Natural killer cell (primary cell): ENCODE measurements at regions not wholly inside any gene's neighbourhood (a gene's known extent, or its start where the extent isn't known, plus 50 kb on each side); places are given as distances from the start of the nearest gene placed in this dataset.
"Not testable (repeated sequence)": the region's sequence is repeated elsewhere in the genome, so short reads cannot be mapped to it uniquely, and the experiment has no call there.

Experiments used
- ATAC-seq, 3 donors: fragments of 150-1000 bp in 2 of 3; fragments of 200-7000 bp in 1 of 3; cut with Tn5 transposase; 1 replicate in 1 of 3; 2 replicates in 2 of 3; pipeline ENCODE4 v1.10.0; 2021; ENCODE audit warnings: mild to moderate bottlenecking in 2 of 3, moderate library complexity in 2 of 3
- DNase-seq, 2 donors: peaks; one replicate each; pipeline versions ENCODE4 v3.0.0 to v3.0.0-alpha.2; 2013 to 2021; ENCODE audit warnings: mixed read lengths in 1 of 2
- H3K27ac ChIP-seq: one replicate; pipeline ENCODE4 v1.5.1; 2013; ENCODE audit warnings: mild to moderate bottlenecking, low read length
- H3K27me3 ChIP-seq: one replicate; pipeline ENCODE4 v1.6.1; 2013; ENCODE audit warnings: low read length; ENCODE audit not compliant: control insufficient read depth, insufficient read depth
- H3K36me3 ChIP-seq: one replicate; pipeline ENCODE4 v1.6.1; 2013; ENCODE audit warnings: low read length; ENCODE audit not compliant: control insufficient read depth, insufficient read depth
- H3K4me1 ChIP-seq: one replicate; pipeline ENCODE4 v1.6.1; 2013; ENCODE audit warnings: low read length; ENCODE audit not compliant: control insufficient read depth, insufficient read depth
- H3K4me3 ChIP-seq: one replicate; pipeline ENCODE4 v1.5.1; 2013; ENCODE audit warnings: low read length
- H3K9me3 ChIP-seq: one replicate; pipeline ENCODE4 v1.6.1; 2013; ENCODE audit warnings: low read length; ENCODE audit not compliant: control insufficient read depth, insufficient read depth
- H3K27ac Mint-ChIP-seq, 2 donors: one replicate each; pipeline ENCODE4 v1.8.0; 2022; ENCODE audit warnings: mild to moderate bottlenecking in 2 of 2, mixed read lengths in 2 of 2, moderate library complexity in 1 of 2
- H3K27me3 Mint-ChIP-seq, 2 donors: one replicate each; pipeline ENCODE4 v1.8.0; 2022; ENCODE audit warnings: low read depth in 2 of 2, mixed read lengths in 2 of 2
- H3K36me3 Mint-ChIP-seq: one replicate; pipeline ENCODE4 v1.8.0; 2022; ENCODE audit warnings: mixed read lengths
- H3K4me1 Mint-ChIP-seq, 2 donors: one replicate each; pipeline ENCODE4 v1.8.0; 2022; ENCODE audit warnings: mixed read lengths in 2 of 2
- H3K4me3 Mint-ChIP-seq: one replicate; pipeline ENCODE4 v1.8.0; 2022; ENCODE audit warnings: mild to moderate bottlenecking, moderate library complexity, mixed read lengths
- H3K9me3 Mint-ChIP-seq, 2 donors: one replicate each; pipeline ENCODE4 v1.8.0; 2022; ENCODE audit warnings: mixed read lengths in 2 of 2
- WGBS: methylation state at CpG from one replicate; pipeline ENCODE4 v1.1.7; 2013; ENCODE audit warnings: missing lambda C conversion rate; ENCODE audit not compliant: insufficient coverage; 5-methylcytosine and 5-hydroxymethylcytosine counted together
- intact Hi-C: fragments of 100-400 bp; cut with micrococcal nuclease; formaldehyde crosslinking; loops from one replicate; pipeline ENCODE4 v1.14.2; 2022
- TF ChIP-seq, protein P1 (sequence below): fragments of 200-600 bp; IDR thresholded peaks from one replicate; pipeline ENCODE4 v1.8.0; 2022; ENCODE audit warnings: antibody characterized with exemption

DNA sequence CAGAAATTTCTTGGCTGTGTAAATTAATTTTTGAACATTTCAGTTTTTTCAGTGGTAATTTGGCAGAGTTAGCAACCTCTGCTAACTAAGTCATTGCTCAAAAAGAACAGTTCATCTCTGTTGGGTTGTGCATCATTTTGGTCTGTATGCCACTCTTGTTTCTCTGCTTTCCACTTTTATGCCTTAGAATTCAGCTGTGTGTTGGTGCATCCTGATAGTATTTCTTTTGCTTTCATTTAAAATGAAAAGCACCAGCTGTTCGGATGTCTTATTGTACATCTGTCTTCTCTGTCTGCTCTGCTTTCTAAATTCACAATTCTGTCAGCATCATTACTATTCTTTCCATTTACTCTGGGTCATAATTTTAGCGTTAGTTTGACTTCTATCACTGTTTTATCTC lies 388.2 kb upstream of the NDST4 start:
- Histone ChIP-seq H3K4me3 (no peak overlapping the region), H3K4me1 (no peaks in the 10 kb centered on the region), H3K27me3 (no peaks in the 10 kb centered on the region), H3K36me3 (no peaks in the 10 kb centered on the region), H3K27ac (no peak overlapping the region), H3K9me3 (no peaks in the 10 kb centered on the region)
- Mint-ChIP-seq H3K4me3 (no peak overlapping the region), H3K4me1 (no peaks in the 10 kb centered on the region), H3K9me3 (peaks cover 6 to 9% of the 10 kb centered on the region in 2 donors), H3K27ac (no peak overlapping the region), H3K27me3 (no peaks in the 10 kb centered on the region), H3K36me3 (no peaks in the 10 kb centered on the region)
- intact Hi-C loops: no loop called here
- 66% methylated on average over 2 of the region's 2 CpGs for WGBS
- TF ChIP-seq, protein P1, sequence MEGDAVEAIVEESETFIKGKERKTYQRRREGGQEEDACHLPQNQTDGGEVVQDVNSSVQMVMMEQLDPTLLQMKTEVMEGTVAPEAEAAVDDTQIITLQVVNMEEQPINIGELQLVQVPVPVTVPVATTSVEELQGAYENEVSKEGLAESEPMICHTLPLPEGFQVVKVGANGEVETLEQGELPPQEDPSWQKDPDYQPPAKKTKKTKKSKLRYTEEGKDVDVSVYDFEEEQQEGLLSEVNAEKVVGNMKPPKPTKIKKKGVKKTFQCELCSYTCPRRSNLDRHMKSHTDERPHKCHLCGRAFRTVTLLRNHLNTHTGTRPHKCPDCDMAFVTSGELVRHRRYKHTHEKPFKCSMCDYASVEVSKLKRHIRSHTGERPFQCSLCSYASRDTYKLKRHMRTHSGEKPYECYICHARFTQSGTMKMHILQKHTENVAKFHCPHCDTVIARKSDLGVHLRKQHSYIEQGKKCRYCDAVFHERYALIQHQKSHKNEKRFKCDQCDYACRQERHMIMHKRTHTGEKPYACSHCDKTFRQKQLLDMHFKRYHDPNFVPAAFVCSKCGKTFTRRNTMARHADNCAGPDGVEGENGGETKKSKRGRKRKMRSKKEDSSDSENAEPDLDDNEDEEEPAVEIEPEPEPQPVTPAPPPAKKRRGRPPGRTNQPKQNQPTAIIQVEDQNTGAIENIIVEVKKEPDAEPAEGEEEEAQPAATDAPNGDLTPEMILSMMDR: no peak
- ATAC-seq: no peak
- no peak for DNase-seq

DNA sequence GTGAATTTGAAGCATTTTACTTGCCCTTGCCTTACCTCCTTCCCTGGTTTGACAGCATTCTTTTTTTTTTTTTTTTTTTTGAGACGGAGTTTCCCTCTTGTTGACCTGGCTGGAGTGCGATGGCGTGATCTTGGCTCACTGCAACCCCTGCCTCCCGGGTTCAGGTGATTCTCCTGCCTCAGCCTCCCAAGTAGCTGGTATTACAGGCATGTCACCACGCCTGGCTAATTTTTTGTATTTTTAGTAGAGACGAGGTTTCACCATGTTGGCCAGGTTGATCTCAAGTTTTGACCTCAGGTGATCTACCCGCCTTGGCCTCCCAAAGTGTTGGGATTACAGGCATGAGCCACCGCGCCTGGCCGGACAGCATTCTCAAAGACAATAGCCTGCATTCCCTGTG lies 380.4 kb upstream of the NDST4 start:
- H3K27me3 Mint-ChIP-seq, H3K27ac ChIP-seq, H3K4me3 ChIP-seq, H3K4me1 Mint-ChIP-seq, intact Hi-C loops, H3K36me3 Mint-ChIP-seq, H3K27ac Mint-ChIP-seq, H3K27me3 ChIP-seq, DNase-seq, H3K4me3 Mint-ChIP-seq, ATAC-seq, H3K9me3 ChIP-seq, H3K36me3 ChIP-seq, H3K4me1 ChIP-seq: not testable (repeated sequence)
- 88% methylated on average over 9 of the region's 10 CpGs for WGBS
- H3K9me3 Mint-ChIP-seq: peaks cover 6 to 10% of the 10 kb centered on the region in 2 donors

DNA sequence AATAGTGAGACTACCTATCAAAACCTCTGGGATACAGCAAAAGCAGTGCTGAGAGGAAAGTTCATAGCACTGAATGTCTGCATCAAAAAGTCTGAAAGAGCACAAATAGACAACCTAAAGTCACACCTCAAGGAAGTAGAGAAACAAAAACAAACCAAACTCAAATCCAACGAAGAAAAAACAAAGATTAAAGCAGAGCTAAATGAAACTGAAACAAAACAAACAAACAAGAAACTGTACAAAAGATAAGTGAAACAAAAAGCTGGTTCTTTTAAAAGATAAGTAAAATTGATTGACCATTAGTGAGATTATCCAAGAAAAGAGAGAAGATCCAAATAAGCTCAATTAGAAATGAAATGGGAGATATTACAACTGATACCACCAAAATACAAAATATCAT lies 378.3 kb upstream of the NDST4 start:
- DNase-seq (no peak), ATAC-seq (no peak)
- Mint-ChIP-seq H3K27ac (no peak overlapping the region), H3K36me3 (no peaks in the 10 kb centered on the region), H3K4me1 (no peaks in the 10 kb centered on the region), H3K9me3 (peaks cover 6 to 18% of the 10 kb centered on the region in 2 donors), H3K27me3 (no peaks in the 10 kb centered on the region), H3K4me3 (no peak overlapping the region)
- no peaks in the 10 kb centered on the region for H3K4me1 ChIP-seq
- H3K36me3 ChIP-seq: no peaks in the 10 kb centered on the region
- no CpG with 5 or more reads among the region's 1 CpG for WGBS
- H3K27ac ChIP-seq: no peak overlapping the region
- TF ChIP-seq, protein P1: no peak
- no peaks in the 10 kb centered on the region for H3K27me3 ChIP-seq
- H3K9me3 ChIP-seq: peaks cover 6% of the 10 kb centered on the region
- H3K4me3 ChIP-seq: no peak overlapping the region
- intact Hi-C loops: no loop called here

DNA sequence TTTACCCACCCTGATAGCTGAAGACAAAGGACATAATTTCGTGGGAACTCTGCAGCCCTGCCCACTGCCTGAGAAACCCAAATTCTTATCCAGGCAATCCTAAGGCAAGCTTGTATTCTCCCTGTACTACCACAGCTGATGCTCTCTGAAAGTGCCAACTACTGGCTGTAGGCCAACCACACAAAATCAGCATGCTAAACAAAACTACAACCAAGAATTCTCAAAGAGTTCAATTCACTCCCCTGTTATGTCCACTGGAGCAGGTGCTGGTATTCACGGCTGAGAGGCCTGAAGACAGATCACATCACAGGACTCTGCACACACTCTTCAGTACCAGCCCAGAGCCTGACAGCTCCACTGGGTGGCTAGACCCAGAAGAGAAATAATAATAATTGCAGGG lies 375.9 kb upstream of the NDST4 start:
- Histone ChIP-seq H3K27me3 (no peaks in the 10 kb centered on the region), H3K9me3 (peaks cover 6% of the 10 kb centered on the region), H3K27ac (no peak overlapping the region), H3K4me3 (no peak overlapping the region), H3K4me1 (no peaks in the 10 kb centered on the region), H3K36me3 (no peaks in the 10 kb centered on the region)
- H3K27ac Mint-ChIP-seq: no peak overlapping the region
- TF ChIP-seq, protein P1: no peak
- intact Hi-C loops: no loop called here
- no peaks in the 10 kb centered on the region for H3K4me1 Mint-ChIP-seq
- H3K9me3 Mint-ChIP-seq: peaks cover 5 to 15% of the 10 kb centered on the region in 2 donors
- H3K27me3 Mint-ChIP-seq: no peaks in the 10 kb centered on the region
- no peak overlapping the region for H3K4me3 Mint-ChIP-seq
- DNase-seq (no peak), ATAC-seq (no peak)
- 83% methylated on average over 2 of the region's 2 CpGs for WGBS
- H3K36me3 Mint-ChIP-seq: no peaks in the 10 kb centered on the region
